Stimulated activated CD4-positive, alpha-beta T cell treated with anti-CD3 and anti-CD28 coated beads, TNF-alpha, amount 100 ng/mL, for 48 hours (primary cell): ENCODE measurements at regions not wholly inside any gene's neighbourhood (a gene's known extent, or its start where the extent isn't known, plus 50 kb on each side); places are given as distances from the start of the nearest gene placed in this dataset.

Source experiments
- DNase-seq, 3 donors: peaks; one replicate each; pipeline ENCODE4 v3.0.0-alpha.2; 2020; ENCODE audit warnings: low read depth in 3 of 3

DNA sequence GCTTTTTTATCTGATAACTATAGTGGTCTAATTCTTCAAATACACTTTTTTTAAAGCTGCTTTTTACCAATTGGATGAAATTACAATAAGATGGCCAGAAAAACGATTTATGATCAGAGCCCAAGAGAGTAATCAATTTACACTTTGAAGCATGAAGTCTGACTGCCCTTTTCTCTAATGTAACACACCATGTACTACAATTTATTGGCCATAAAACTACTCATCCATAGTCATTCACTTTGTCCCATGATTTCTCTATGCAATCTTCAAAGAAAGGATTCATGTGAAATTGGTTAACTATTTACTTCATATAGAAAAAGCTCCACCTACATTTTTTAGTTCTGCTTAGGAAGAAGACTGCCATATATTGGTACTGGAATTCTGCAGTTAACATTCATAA lies 73.6 kb upstream of the CAST start:
- no peak for DNase-seq

DNA sequence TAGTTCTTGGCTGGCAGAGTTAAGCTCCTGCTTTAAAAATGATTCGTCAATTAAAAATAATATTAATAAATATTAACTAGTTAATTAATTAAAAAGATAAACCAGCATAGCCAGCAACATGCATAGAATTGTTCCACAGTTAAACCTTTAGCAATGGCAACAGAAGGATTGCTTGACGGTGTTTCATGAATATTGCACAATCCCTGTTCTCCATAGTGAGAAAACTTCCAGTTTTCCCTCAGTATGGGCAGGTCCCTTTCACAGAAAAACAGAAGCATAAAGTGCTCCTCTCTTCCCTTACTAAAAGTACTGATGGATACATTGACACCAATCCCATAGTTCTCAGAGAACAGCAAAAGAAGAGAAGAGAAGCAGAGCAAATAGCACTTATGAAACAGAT lies 71.4 kb upstream of the CAST start:
- DNase-seq = no peak

DNA sequence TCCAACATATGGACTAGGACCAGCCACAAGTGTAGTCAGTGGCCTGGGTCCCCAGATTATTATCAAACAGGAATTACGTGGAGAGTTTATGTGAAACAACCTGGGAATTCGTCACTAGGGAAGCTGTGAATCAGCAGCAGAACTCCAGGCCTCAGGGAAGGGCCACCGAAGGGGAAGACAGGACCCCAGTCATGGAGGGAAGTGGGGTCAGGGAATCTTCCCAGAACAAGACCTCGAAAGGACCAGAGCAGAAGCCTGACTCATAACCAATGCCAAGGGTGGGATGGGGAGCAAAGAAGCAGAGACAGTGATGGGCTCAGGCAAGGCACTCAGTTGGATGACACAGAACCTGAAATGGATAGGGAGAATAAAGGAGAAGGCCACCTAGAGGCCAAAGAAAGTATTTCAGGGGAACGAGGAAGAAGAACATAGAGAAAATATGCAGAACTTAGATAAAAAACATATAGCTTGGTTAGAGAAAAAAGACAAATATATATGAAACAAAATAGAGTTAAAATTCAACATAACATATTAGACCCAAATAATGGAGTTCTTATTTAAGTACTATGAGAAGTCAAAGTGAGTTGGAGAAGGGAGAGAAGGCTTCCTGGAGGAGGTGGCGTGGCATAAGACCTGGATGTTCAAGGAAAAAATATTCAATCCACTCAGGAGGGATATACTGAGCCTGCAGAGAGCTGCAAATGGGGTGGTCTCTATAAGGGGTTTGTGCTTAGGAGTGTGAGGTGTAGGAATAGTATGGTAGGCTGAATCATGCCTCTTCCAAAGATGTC lies 66.7 kb upstream of the CAST start:
- peak in 1 of 3 donors; percentile 29 for DNase-seq

DNA sequence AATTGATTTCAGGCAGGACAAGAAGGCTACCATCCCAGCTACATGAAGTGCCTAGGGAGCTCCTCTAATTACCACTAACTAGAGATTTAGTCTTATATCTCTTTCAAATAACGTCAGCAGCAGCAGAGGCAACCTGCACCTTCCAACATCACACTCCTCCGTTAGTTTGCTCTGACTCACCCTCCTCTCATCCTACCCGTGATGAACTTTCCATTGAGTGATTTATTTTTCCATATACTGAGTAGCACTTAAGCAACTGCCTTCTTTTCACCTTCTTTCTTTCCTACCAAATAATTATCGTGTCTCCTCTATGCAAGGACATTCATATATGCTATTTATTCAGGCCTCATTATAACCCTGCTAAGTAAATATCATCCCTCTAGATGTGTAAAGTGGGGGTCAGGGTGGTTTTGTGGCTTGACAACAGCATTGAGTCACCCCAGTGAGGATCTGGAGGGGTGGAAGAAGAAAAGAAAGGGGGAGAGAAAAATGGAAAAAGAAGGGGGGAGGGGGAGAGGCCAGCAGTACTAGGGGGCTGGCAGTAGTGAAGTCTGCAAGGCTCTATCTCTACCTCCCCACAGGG lies 64.6 kb upstream of the CAST start:
- no peak for DNase-seq

DNA sequence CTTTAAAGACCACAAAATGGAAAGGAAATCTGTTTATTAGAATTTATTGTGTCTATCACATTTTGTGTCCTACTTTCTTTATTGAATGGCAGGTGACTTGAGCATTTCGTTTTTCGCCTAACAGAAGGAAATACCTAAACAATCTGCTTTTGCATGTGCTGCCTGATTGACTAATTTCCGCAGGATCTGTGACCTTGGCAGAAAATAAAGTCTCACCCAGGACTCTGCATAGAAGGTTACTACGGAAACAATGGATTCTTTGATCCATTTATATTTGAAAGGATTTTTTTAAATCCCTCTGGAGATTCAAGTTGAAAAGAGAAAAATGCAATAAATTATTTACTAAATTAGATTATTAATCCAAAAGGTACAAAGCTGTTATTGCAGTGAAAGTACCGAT lies 61.0 kb upstream of the CAST start:
- no peak for DNase-seq

DNA sequence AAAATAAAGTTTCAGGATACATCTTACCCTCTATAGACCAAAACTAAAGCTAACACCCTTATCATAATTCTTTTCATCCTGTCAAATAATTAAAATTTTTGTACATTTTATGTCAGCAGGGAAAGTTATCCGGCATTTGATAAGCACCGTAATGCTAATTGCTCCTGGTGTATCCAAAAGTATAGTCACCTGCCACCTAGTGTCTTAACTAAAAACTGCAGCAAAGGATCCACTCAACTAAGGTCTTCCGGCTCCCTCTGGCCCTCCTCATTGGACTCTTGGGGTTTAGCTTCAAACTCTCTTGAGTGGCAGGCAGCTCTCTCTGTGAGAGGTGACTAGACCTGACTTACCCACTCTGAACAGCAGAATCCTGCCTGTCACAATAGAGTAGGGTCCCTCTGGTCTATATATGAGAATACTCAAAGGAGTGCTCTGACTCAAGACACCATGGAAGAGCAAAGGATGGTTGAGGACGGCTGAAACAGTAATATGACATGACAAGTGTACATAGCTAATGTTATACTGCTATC lies 60.4 kb upstream of the CAST start:
- DNase-seq = peak in 2 of 3 donors; percentile 32 to 65

DNA sequence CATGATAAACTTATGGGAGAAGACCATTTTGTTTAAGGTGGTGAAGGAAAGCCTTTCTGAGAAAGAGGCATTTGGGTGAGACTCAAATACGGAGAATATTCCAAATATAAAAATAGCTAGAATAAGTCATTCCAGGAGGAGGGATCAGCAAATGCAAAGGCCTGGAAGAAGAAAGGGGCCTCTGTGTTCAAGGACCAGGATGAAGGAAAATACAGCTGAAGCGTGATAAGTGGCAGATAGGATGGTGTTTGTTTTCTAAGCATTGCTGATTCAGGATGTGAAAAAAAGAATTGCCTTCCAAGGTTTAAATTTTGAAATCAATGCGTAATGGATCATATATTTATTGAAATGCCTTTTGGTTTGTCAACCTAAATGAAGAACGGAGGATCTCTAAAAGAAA lies 59.4 kb upstream of the CAST start:
- no peak for DNase-seq

DNA sequence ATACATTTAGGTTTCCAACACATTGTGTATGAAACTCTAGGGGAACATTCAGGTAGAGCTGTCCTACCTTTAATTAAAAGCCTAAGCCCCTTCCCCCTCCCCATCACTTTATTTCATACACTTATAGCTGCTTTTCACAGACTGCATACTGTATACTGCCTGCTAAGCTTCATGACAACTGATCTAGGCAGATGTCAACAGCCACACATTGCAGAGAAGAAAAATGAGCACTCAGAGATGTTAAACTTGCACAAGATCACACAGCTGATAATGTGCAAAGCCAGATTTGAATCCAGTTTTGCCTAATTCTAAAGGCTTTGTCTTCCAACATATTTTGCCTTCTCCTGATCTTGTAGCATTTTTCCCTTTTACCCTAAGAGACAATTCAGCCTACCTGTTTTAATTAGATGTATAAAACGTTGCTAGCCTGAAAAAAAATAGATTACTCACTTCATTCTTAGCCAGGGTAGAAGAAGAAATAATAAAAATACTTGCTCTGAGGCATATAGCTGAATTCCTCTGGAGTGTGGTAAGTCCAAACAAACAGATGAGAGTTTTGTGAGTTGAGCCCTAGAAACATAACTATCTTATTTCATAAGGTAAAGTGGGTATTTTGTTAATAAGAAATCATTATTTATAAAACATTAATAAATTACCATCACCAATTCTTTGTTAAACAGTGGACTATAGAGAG lies 56.9 kb upstream of the CAST start:
- no peak for DNase-seq

DNA sequence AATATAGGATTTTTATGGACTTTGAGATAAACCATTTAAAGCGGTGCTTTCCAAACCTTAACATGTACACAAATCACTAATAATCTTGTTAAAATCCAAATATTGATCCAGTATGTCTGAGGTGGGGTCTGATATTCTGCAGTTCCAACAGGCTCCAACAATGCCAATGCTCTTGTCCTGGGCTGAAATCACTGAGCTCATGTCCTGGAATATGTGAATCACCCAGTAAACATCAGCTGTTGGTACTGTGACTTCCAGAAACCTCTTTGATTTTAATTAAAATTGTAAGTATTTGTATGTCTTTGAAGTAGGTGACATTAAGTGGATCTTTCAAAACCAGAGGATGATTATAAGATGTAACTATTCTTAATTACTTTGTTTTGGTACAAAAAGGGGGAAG lies 52.8 kb upstream of the CAST start:
- no peak for DNase-seq

DNA sequence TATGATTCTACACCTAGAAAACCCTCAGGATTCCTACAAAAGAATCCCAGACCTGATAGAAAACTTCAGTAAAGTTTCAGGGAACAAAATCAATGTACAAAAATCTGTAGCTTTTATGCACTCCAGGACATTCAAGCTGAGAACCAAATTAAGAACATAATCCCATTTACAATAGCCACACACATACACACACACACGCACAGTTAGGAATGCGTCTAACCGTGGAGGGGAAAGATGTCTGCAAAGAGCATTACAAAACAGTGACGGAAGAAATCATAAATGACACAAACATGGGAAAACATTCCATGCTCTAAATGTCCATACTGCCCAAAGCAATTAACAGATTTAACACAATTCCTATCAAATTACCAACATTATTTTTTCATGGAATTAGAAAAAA lies 51.4 kb upstream of the CAST start:
- no peak for DNase-seq

DNA sequence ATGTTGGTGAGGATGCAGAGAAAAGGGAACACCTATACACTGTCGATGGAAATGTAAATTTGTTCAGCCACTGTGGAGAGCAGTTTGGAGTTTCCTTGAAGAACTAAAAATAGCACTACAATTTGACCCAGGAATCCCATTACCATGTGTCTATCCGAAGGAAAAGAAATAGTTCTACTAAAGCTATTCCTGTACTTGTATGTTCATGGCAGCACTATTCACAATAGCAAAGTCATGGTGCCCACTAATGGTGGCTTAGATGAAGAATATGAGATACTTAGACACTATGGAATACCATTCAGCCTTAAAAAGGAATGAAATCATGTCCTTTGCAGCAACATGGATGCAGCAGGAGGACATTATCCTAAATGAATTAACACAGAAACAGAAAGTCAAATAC lies 50.2 kb upstream of the CAST start:
- no peak for DNase-seq
